PC-9 (cell line): ENCODE measurements at regions not wholly inside any gene's neighbourhood (a gene's known extent, or its start where the extent isn't known, plus 50 kb on each side); places are given as distances from the start of the nearest gene placed in this dataset.

Experiments used
- BruUV-seq: library from RNA; stranded (reverse); fragments of 400-500 nt; replicated peaks from 2 replicates; lab custom pipeline; 2021; lab: Mats Ljungman, UMichigan
- CTCF ChIA-PET: fragments of 300-600 bp; sonication (Branson Sonifier 250); formaldehyde crosslinking; loops from one replicate; lab custom pipeline; 2022; ENCODE audit warnings: antibody characterized with exemption; lab: Charles Lee
- POLR2A ChIA-PET: fragments of 300-600 bp; sonication (Branson Sonifier 250); formaldehyde crosslinking; loops from one replicate; lab custom pipeline; 2022; ENCODE audit warnings: antibody characterized with exemption; ENCODE audit not compliant: unreplicated experiment; lab: Charles Lee
- DNase-seq, 2 experiments: peaks; one replicate each; pipeline versions ENCODE4 v3.0.0 to v3.0.0-alpha.2; 2015 to 2022; ENCODE audit warnings: mixed read lengths in 1 of 2
- H2AFZ ChIP-seq: fragments of 200-600 bp; sonication (generic); 2 replicates; pipeline ENCODE4 v1.8.1; 2017; ENCODE audit warnings: antibody characterized with exemption
- H3F3A ChIP-seq: fragments of 200-600 bp; sonication (generic); 2 replicates; pipeline ENCODE4 v1.8.1; 2017; ENCODE audit warnings: antibody characterized with exemption, mild to moderate bottlenecking, low read depth; ENCODE audit not compliant: insufficient read depth
- H3K27ac ChIP-seq: fragments of 200-600 bp; sonication (generic); 2 replicates; pipeline ENCODE4 v1.6.1; 2016; ENCODE audit warnings: mixed run types
- H3K27me3 ChIP-seq: fragments of 200-600 bp; sonication (generic); 2 replicates; pipeline ENCODE4 v1.6.1; 2016; ENCODE audit warnings: low read depth, mixed run types; ENCODE audit not compliant: insufficient read depth
- H3K36me3 ChIP-seq: fragments of 200-600 bp; sonication (generic); 2 replicates; pipeline ENCODE4 v1.6.1; 2016; ENCODE audit warnings: low read depth, mixed run types
- H3K4me1 ChIP-seq: fragments of 200-600 bp; sonication (generic); replicated peaks from 2 replicates; pipeline ENCODE4 v1.6.1; 2016; ENCODE audit warnings: mixed run types; ENCODE audit not compliant: insufficient read depth
- H3K4me2 ChIP-seq: fragments of 200-600 bp; sonication (generic); 2 replicates; pipeline ENCODE4 v1.6.1; 2017; ENCODE audit warnings: mixed run types
- H3K4me3 ChIP-seq: fragments of 200-600 bp; sonication (generic); 2 replicates; pipeline ENCODE4 v1.6.1; 2016; ENCODE audit warnings: mixed run types
- H3K79me2 ChIP-seq: fragments of 200-600 bp; sonication (generic); 2 replicates; pipeline ENCODE4 v1.6.1; 2017; ENCODE audit warnings: low read depth, mixed run types
- H3K9me2 ChIP-seq: fragments of 200-600 bp; sonication (generic); 2 replicates; pipeline ENCODE4 v1.8.1; 2017; ENCODE audit warnings: mild to moderate bottlenecking; ENCODE audit not compliant: insufficient read depth
- H3K9me3 ChIP-seq: fragments of 200-600 bp; sonication (generic); 2 replicates; pipeline ENCODE4 v1.8.1; 2016; ENCODE audit warnings: low read depth; ENCODE audit not compliant: insufficient read depth
- H4K20me1 ChIP-seq: fragments of 200-600 bp; sonication (generic); 2 replicates; pipeline ENCODE4 v1.8.1; 2017; ENCODE audit not compliant: insufficient read depth
- EZH2 ChIP-seq: fragments of 200-600 bp; sonication (generic); IDR thresholded peaks from 2 replicates; pipeline ENCODE4 v1.8.0; 2017; ENCODE audit warnings: antibody characterized with exemption, low read depth
- intact Hi-C: fragments of 100-400 bp; cut with micrococcal nuclease; formaldehyde crosslinking; loops from one replicate; pipeline ENCODE4 v1.10.0; 2022; ENCODE audit not compliant: unreplicated experiment
- TF ChIP-seq, protein P1 (sequence below): fragments of 200-600 bp; sonication (generic); conservative IDR thresholded peaks from 2 replicates; pipeline ENCODE4 v1.6.1; 2017; ENCODE audit warnings: mixed run types, antibody characterized with exemption, mild to moderate bottlenecking, moderate library complexity

DNA sequence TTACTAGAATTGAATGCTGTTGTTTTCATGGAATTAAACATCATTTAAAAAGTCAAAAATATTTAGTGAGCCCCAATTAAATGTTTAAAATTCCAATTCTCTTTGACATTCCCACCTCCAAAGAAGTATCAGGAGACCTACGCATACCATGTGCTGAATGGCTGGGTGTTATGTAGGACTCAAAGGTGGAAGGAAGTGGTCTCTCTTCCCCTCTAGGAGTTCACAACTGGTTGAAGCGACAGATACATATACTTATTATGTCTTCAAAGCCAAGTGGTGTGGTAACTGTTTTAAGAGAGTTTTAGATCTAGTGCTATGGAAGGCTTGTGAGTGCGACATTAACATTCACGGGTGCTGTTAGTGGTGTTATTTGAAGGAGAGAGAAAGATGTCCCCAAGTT is 464.0 kb downstream of the ATP23 start:
- BruUV-seq: no TSS peak
- intact Hi-C loops: no loop called here

DNA sequence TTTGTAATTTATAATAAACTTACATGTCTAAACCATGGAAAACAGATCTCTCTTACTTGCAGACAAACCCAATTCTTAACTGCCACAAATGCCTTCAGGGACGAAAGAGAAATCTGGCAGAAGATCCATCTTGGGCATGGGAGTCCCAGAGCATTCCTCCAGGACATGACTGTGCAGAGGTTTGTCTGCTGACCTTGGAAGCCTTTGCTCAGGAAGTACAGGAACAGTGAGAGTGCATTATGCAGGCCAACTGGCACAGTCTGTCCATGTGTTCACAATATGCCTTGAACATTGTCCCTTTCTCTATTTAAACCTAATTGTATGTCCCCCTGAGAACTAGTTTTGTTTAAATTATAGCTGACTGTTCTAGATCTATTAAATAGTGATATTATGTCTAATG is 467.1 kb downstream of the ATP23 start:
- no peaks in the 10 kb centered on the region for H4K20me1 ChIP-seq
- no peak for DNase-seq
- H3K9me3 ChIP-seq: 0 out of 2 replicates have a peak, but pooled peaks cover 5% of the 10 kb centered on the region
- peaks cover 6% of the 10 kb centered on the region for H3F3A ChIP-seq
- no peaks in the 10 kb centered on the region for H3K9me2 ChIP-seq
- no peaks in the 10 kb centered on the region for H3K36me3 ChIP-seq
- H3K4me1 ChIP-seq: peaks cover 17% of the 10 kb centered on the region
- no peaks in the 10 kb centered on the region for H3K79me2 ChIP-seq
- H2AFZ ChIP-seq: no peak overlapping the region
- intact Hi-C loops: no loop called here
- CTCF ChIA-PET: no interaction called here
- H3K27me3 ChIP-seq: no peaks in the 10 kb centered on the region
- no peak for TF ChIP-seq EZH2
- TF ChIP-seq, protein P1, sequence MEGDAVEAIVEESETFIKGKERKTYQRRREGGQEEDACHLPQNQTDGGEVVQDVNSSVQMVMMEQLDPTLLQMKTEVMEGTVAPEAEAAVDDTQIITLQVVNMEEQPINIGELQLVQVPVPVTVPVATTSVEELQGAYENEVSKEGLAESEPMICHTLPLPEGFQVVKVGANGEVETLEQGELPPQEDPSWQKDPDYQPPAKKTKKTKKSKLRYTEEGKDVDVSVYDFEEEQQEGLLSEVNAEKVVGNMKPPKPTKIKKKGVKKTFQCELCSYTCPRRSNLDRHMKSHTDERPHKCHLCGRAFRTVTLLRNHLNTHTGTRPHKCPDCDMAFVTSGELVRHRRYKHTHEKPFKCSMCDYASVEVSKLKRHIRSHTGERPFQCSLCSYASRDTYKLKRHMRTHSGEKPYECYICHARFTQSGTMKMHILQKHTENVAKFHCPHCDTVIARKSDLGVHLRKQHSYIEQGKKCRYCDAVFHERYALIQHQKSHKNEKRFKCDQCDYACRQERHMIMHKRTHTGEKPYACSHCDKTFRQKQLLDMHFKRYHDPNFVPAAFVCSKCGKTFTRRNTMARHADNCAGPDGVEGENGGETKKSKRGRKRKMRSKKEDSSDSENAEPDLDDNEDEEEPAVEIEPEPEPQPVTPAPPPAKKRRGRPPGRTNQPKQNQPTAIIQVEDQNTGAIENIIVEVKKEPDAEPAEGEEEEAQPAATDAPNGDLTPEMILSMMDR: no peak
- H3K27ac ChIP-seq: no peak overlapping the region
- POLR2A ChIA-PET: no interaction called here
- no TSS peak for BruUV-seq
- no peak overlapping the region for H3K4me2 ChIP-seq
- H3K4me3 ChIP-seq: no peak overlapping the region

More for the DNA sequence above, 464.0 kb downstream of the ATP23 start:
- H4K20me1 ChIP-seq: no peaks in the 10 kb centered on the region
- H3K4me1 ChIP-seq: no peaks in the 10 kb centered on the region
- H3K27ac ChIP-seq: no peak overlapping the region
- H3K27me3 ChIP-seq: no peaks in the 10 kb centered on the region
- H3K9me3 ChIP-seq: 0 out of 2 replicates have a peak, but pooled peaks cover 4% of the 10 kb centered on the region
- ChIA-PET CTCF (interaction anchor here (0.7 kb wide), 1 partner anchor 421 kb away, joined by 12 read pairs; no protein-coding TSS in a partner anchor), POLR2A (interaction anchor here (0.6 kb wide), 1 partner anchor 1335 kb away, joined by 4 read pairs; no protein-coding TSS in a partner anchor)
- H3K79me2 ChIP-seq: no peaks in the 10 kb centered on the region
- no peaks in the 10 kb centered on the region for H3K36me3 ChIP-seq
- H3K4me2 ChIP-seq: no peak overlapping the region
- no peak for DNase-seq
- TF ChIP-seq EZH2: no peak
- TF ChIP-seq, protein P1: no peak
- no peak overlapping the region for H3K4me3 ChIP-seq
- H3K9me2 ChIP-seq: no peaks in the 10 kb centered on the region
- no peak overlapping the region for H2AFZ ChIP-seq
- no peaks in the 10 kb centered on the region for H3F3A ChIP-seq

DNA sequence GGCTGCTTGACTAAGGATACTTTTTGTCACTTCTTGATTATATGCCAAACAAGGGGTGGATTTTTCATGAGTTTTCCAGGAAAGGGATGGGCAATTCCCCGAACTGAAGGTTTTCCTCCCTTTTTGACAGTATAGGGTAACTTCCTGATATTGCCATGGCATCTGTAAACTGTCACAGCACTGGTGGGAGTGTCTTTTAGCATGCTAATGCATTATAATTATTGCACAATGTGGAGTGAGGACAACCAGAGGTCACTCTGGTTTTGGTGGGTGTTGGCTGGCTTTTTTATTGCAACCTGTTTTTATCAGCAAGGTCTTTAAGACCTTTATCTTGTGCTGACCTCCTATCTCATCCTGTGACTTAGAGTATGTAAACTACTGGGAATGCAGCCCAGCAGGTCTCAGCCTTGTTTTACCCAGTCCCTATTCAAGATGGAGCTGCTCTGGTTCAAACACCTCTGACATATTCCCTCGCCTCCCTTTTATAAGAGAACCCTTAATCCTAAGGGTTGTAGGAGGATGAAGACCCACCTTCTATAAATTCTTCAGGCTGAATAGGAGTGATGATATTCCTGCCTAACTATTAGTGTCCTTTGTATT is 471.2 kb downstream of the ATP23 start:
- DNase-seq: peak in 1 of 2 experiments; percentile 37
- H3K4me2 ChIP-seq: peak overlapping the region; percentile 45
- no peaks in the 10 kb centered on the region for H3K79me2 ChIP-seq
- H3F3A ChIP-seq: peaks cover 24% of the 10 kb centered on the region
- H3K4me3 ChIP-seq: no peak overlapping the region
- CTCF ChIA-PET: no interaction called here
- H3K4me1 ChIP-seq: peaks cover 43% of the 10 kb centered on the region
- TF ChIP-seq, protein P1: no peak
- intact Hi-C loops: no loop called here
- peak overlapping the region; percentile 86 for H3K27ac ChIP-seq
- no peaks in the 10 kb centered on the region for H3K27me3 ChIP-seq
- 0 out of 2 replicates have a peak, but pooled peaks cover 5% of the 10 kb centered on the region for H3K9me3 ChIP-seq
- POLR2A ChIA-PET: no interaction called here
- BruUV-seq: no TSS peak
- no peaks in the 10 kb centered on the region for H3K9me2 ChIP-seq
- no peaks in the 10 kb centered on the region for H4K20me1 ChIP-seq
- no peak overlapping the region for H2AFZ ChIP-seq
- H3K36me3 ChIP-seq: no peaks in the 10 kb centered on the region
